B cell (primary cell): ENCODE measurements at regions not wholly inside any gene's neighbourhood (a gene's known extent, or its start where the extent isn't known, plus 50 kb on each side); places are given as distances from the start of the nearest gene placed in this dataset.

Experiments
- ATAC-seq: fragments of 200-7000 bp; cut with Tn5 transposase; one replicate; pipeline ENCODE4 v1.10.0; 2021; ENCODE audit warnings: low read depth, mild to moderate bottlenecking, moderate number of reproducible peaks, moderate library complexity
- CTCF ChIA-PET: fragments of 350-600 bp; sonication (Branson Sonifier 250); formaldehyde crosslinking; loops from one replicate; lab custom pipeline; 2021; ENCODE audit warnings: antibody characterized with exemption, inconsistent platforms; lab: Charles Lee
- POLR2A ChIA-PET: fragments of 350-600 bp; sonication (Branson Sonifier 250); formaldehyde crosslinking; loops from one replicate; lab custom pipeline; 2021; ENCODE audit warnings: antibody characterized with exemption; lab: Charles Lee
- DNase-seq: peaks from one replicate; pipeline ENCODE4 v3.0.0; 2013
- H2AFZ ChIP-seq: 2 replicates; pipeline ENCODE4 v1.6.1; 2012; ENCODE audit warnings: mild to moderate bottlenecking, low read depth, low read length; ENCODE audit not compliant: insufficient read depth, poor library complexity, severe bottlenecking
- H3K27ac ChIP-seq, 2 donors: 1 replicate in 1 of 2; 2 replicates in 1 of 2; pipeline ENCODE4 v1.5.1; 2012 to 2013; ENCODE audit warnings: low read length in 2 of 2, mild to moderate bottlenecking in 2 of 2, moderate library complexity in 1 of 2
- H3K27me3 ChIP-seq, 4 experiments: fragments of 200-600 bp in 1 of 4; sonication (generic) in 1 of 4; replicated peaks in 1 of 4; 1 replicate in 2 of 4; 2 replicates in 2 of 4; pipeline versions ENCODE4 v1.6.1 to v1.7.0; 2013 to 2016; ENCODE audit warnings: low read length in 3 of 4, mild to moderate bottlenecking in 2 of 4, mixed read lengths in 1 of 4, moderate library complexity in 1 of 4; ENCODE audit not compliant: insufficient read depth in 4 of 4, control insufficient read depth in 3 of 4; ENCODE audit errors: control extremely low read depth in 1 of 4
- H3K36me3 ChIP-seq, 2 experiments: replicated peaks in 1 of 2; 1 replicate in 1 of 2; 2 replicates in 1 of 2; pipeline versions ENCODE4 v1.6.1 to v1.7.1; 2013; ENCODE audit warnings: low read length in 1 of 2; ENCODE audit not compliant: insufficient read depth in 2 of 2, control insufficient read depth in 1 of 2; ENCODE audit errors: control extremely low read depth in 1 of 2, extremely low read depth in 1 of 2
- H3K4me1 ChIP-seq, 2 donors: fragments of 200-600 bp in 1 of 2; sonication (generic) in 1 of 2; 1 replicate in 1 of 2; 2 replicates in 1 of 2; pipeline versions ENCODE4 v1.5.1 to v1.6.1; 2013 to 2017; ENCODE audit warnings: low read length in 2 of 2; ENCODE audit not compliant: control insufficient read depth in 2 of 2, insufficient read depth in 2 of 2
- H3K4me2 ChIP-seq: replicated peaks from 2 replicates; pipeline ENCODE3; 2012; ENCODE audit warnings: mild to moderate bottlenecking, low read depth, low read length; ENCODE audit not compliant: poor library complexity, severe bottlenecking
- H3K4me3 ChIP-seq, 5 experiments: fragments of 200-600 bp in 1 of 5; sonication (generic) in 1 of 5; 1 replicate in 3 of 5; 2 replicates in 2 of 5; pipeline versions ENCODE4 v1.5.1 to v1.7.0; 2011 to 2016; ENCODE audit warnings: low read length in 4 of 5, mild to moderate bottlenecking in 4 of 5, low read depth in 2 of 5, control low read depth in 1 of 5, moderate library complexity in 1 of 5; ENCODE audit not compliant: insufficient read depth in 1 of 5; ENCODE audit errors: control extremely low read depth in 1 of 5, extremely low read depth in 1 of 5
- H3K79me2 ChIP-seq: fragments of 200-600 bp; sonication (generic); one replicate; pipeline ENCODE4 v1.6.0; 2016; ENCODE audit warnings: low read length; ENCODE audit not compliant: control insufficient read depth, insufficient read depth
- H3K9ac ChIP-seq: fragments of 200-600 bp; sonication (generic); 2 replicates; pipeline ENCODE4 v1.6.1; 2017; ENCODE audit warnings: mild to moderate bottlenecking, low read length, moderate library complexity
- H3K9me3 ChIP-seq, 3 donors: one replicate each; pipeline versions ENCODE4 v1.6.1 to v1.7.1; 2013; ENCODE audit warnings: low read length in 2 of 3; ENCODE audit not compliant: control insufficient read depth in 2 of 3, insufficient read depth in 1 of 3; ENCODE audit errors: control extremely low read depth in 1 of 3
- H4K20me1 ChIP-seq: 2 replicates; pipeline ENCODE4 v1.6.0; 2012; ENCODE audit warnings: mild to moderate bottlenecking, low read length; ENCODE audit not compliant: insufficient read depth, control insufficient read depth, poor library complexity, severe bottlenecking
- H3K27ac Mint-ChIP-seq: one replicate; pipeline ENCODE4 v1.8.0; 2021; ENCODE audit warnings: mixed read lengths
- H3K27me3 Mint-ChIP-seq: one replicate; pipeline ENCODE4 v1.8.0; 2021; ENCODE audit warnings: mixed read lengths
- H3K4me1 Mint-ChIP-seq: one replicate; pipeline ENCODE4 v1.8.0; 2021; ENCODE audit warnings: mixed read lengths
- H3K4me3 Mint-ChIP-seq: one replicate; pipeline ENCODE4 v1.8.0; 2021; ENCODE audit warnings: mixed read lengths
- H3K9me3 Mint-ChIP-seq: one replicate; pipeline ENCODE4 v1.8.0; 2022; ENCODE audit warnings: mixed read lengths; ENCODE audit not compliant: insufficient read depth
- CTCF ChIP-seq: fragments of 200-600 bp; IDR thresholded peaks from one replicate; pipeline ENCODE4 v1.8.0; 2022; ENCODE audit warnings: antibody characterized with exemption, mild to moderate bottlenecking
- EZH2 ChIP-seq: IDR thresholded peaks from 2 replicates; pipeline ENCODE4 v1.6.1; 2012; ENCODE audit warnings: borderline replicate concordance, low read depth, mild to moderate bottlenecking, moderate library complexity, low read length; ENCODE audit not compliant: insufficient read depth, poor library complexity, severe bottlenecking
- WGBS: methylation state at CpG from one replicate; pipeline ENCODE4 v1.1.5; 2013; ENCODE audit warnings: missing lambda C conversion rate; ENCODE audit not compliant: insufficient coverage; 5-methylcytosine and 5-hydroxymethylcytosine counted together
- intact Hi-C: fragments of 100-400 bp; cut with micrococcal nuclease; formaldehyde crosslinking; loops from one replicate; pipeline ENCODE4 v1.10.0; 2022

GRCh38 chr1:147053269-147053668 lies 115.1 kb downstream of the NBPF12 start:
- DNase-seq (peak; percentile 29), ATAC-seq (no peak)
- no peaks in the 10 kb centered on the region for H3K27me3 ChIP-seq
- H3K4me3 Mint-ChIP-seq: peak overlapping the region; percentile 74
- CTCF ChIA-PET: no interaction called here
- H3K9ac ChIP-seq: no peak overlapping the region
- no peak for TF ChIP-seq EZH2
- no peak for TF ChIP-seq CTCF
- intact Hi-C loops: no loop called here
- no peaks in the 10 kb centered on the region for H3K79me2 ChIP-seq
- H4K20me1 ChIP-seq: no peaks in the 10 kb centered on the region
- H3K4me1 Mint-ChIP-seq: peaks cover 39% of the 10 kb centered on the region
- 33% methylated on average over 4 of the region's 5 CpGs for WGBS
- H3K27ac Mint-ChIP-seq: peak overlapping the region; percentile 43
- peaks cover under 1 to 5% (median 1%) of the 10 kb centered on the region in 3 donors for H3K9me3 ChIP-seq
- peaks cover 6% of the 10 kb centered on the region for H3K9me3 Mint-ChIP-seq
- H3K27me3 Mint-ChIP-seq: no peaks in the 10 kb centered on the region
- H3K36me3 ChIP-seq: no peaks in the 10 kb centered on the region
- H3K4me3 ChIP-seq: peak overlapping the region in 1 of 5 experiments; percentile 35
- peak overlapping the region; percentile 54 for H3K4me2 ChIP-seq
- POLR2A ChIA-PET: no interaction called here
- peaks cover 24 to 26% of the 10 kb centered on the region in 2 donors for H3K4me1 ChIP-seq
- H2AFZ ChIP-seq: peak overlapping the region; percentile 38
- peak overlapping the region in 1 of 2 donors; percentile 16 for H3K27ac ChIP-seq

GRCh38 chr1:147052677-147053076 lies 114.6 kb downstream of the NBPF12 start:
- intact Hi-C loops: no loop called here
- no peak overlapping the region for H3K27ac ChIP-seq
- peak overlapping the region; percentile 38 for H2AFZ ChIP-seq
- H3K4me1 Mint-ChIP-seq: peaks cover 42% of the 10 kb centered on the region
- no peaks in the 10 kb centered on the region for H4K20me1 ChIP-seq
- DNase-seq (no peak), ATAC-seq (no peak)
- POLR2A ChIA-PET: no interaction called here
- H3K9me3 ChIP-seq: peaks cover 0 to 3% (median under 1%) of the 10 kb centered on the region in 3 donors
- no peak overlapping the region for H3K9ac ChIP-seq
- no peak for TF ChIP-seq EZH2
- no peak for TF ChIP-seq CTCF
- H3K27me3 ChIP-seq: no peaks in the 10 kb centered on the region
- WGBS: 95% methylated on average over 4 of the region's 5 CpGs
- no peak overlapping the region for H3K4me3 ChIP-seq
- no peaks in the 10 kb centered on the region for H3K36me3 ChIP-seq
- peaks cover 3% of the 10 kb centered on the region for H3K9me3 Mint-ChIP-seq
- peaks cover 26 to 30% of the 10 kb centered on the region in 2 donors for H3K4me1 ChIP-seq
- no peak overlapping the region for H3K4me3 Mint-ChIP-seq
- CTCF ChIA-PET: no interaction called here
- peak overlapping the region; percentile 54 for H3K4me2 ChIP-seq
- no peak overlapping the region for H3K27ac Mint-ChIP-seq
- H3K27me3 Mint-ChIP-seq: no peaks in the 10 kb centered on the region
- H3K79me2 ChIP-seq: no peaks in the 10 kb centered on the region
